ENCODE measurements at regions not wholly inside any gene's neighbourhood (a gene's known extent, or its start where the extent isn't known, plus 50 kb on each side); places are given as distances from the start of the nearest gene placed in this dataset.

- no peak for DNase-seq
These were observed 135.2 kb upstream of the C14orf180 start for GRCh38 chr14:104444159-104445030.

- no peak for DNase-seq
These were observed 134.5 kb upstream of the C14orf180 start for GRCh38 chr14:104445086-104445485.

- no peak for DNase-seq
These were observed 133.7 kb upstream of the C14orf180 start for GRCh38 chr14:104445832-104446381.

GRCh38 chr14:104446611-104447010, 133.0 kb upstream of the C14orf180 start:
- no peak for DNase-seq

GRCh38 chr14:104447750-104448149, 131.8 kb upstream of the C14orf180 start:
- no peak for DNase-seq

- no peak for DNase-seq
These were observed 131.2 kb upstream of the C14orf180 start for GRCh38 chr14:104448321-104448720.

GRCh38 chr14:104448721-104449120, 130.8 kb upstream of the C14orf180 start:
- no peak for DNase-seq

- DNase-seq: no peak
These were observed 128.7 kb upstream of the C14orf180 start for GRCh38 chr14:104450811-104451401.

GRCh38 chr14:104451474-104451873, 128.1 kb upstream of the C14orf180 start:
- DNase-seq: no peak

GRCh38 chr14:104458845-104459244, 120.7 kb upstream of the C14orf180 start:
- no peak for DNase-seq

GRCh38 chr14:104460791-104461651, 118.5 kb upstream of the C14orf180 start:
- DNase-seq: no peak

- DNase-seq: no peak
These were observed 117.7 kb upstream of the C14orf180 start for GRCh38 chr14:104461676-104462449.

- no peak for DNase-seq
These were observed 116.6 kb upstream of the C14orf180 start for GRCh38 chr14:104462651-104463630.

- no peak for DNase-seq
These were observed 114.7 kb upstream of the C14orf180 start for GRCh38 chr14:104464907-104465306.

- DNase-seq: no peak
These were observed 113.8 kb upstream of the C14orf180 start for GRCh38 chr14:104465482-104466390.

GRCh38 chr14:104467236-104467635, 112.3 kb upstream of the C14orf180 start:
- DNase-seq: no peak

- DNase-seq: no peak
These were observed 111.9 kb upstream of the C14orf180 start for GRCh38 chr14:104467641-104468040.

- no peak for DNase-seq
These were observed 110.0 kb upstream of the C14orf180 start for GRCh38 chr14:104469591-104469990.

GRCh38 chr14:104470588-104470987, 109.0 kb upstream of the C14orf180 start:
- DNase-seq: no peak

GRCh38 chr14:104471114-104471513, 108.5 kb upstream of the C14orf180 start:
- no peak for DNase-seq

Data from CD4-positive, alpha-beta T cell treated with Interleukin-15 for 1 hour (primary cell).